Keratinocyte (primary cell): ENCODE measurements at regions not wholly inside any gene's neighbourhood (a gene's known extent, or its start where the extent isn't known, plus 50 kb on each side); places are given as distances from the start of the nearest gene placed in this dataset.
A peak's percentile ranks its signal among the peaks of the same experiment; 100 is the strongest.

Source experiments
- EZH2 ChIP-seq: IDR thresholded peaks from one replicate; pipeline ENCODE4 v1.6.1; 2012; ENCODE audit warnings: inconsistent platforms, mild to moderate bottlenecking, low read length, moderate library complexity
- TF ChIP-seq, protein P1 (sequence below), 3 experiments: IDR thresholded peaks in 1 of 3; conservative IDR thresholded peaks in 1 of 3; optimal IDR thresholded peaks in 1 of 3; 2 replicates in 2 of 3; 3 replicates in 1 of 3; pipeline versions ENCODE3 to v1.5.1; 2011; ENCODE audit warnings: low read length in 3 of 3, mild to moderate bottlenecking in 3 of 3, moderate library complexity in 2 of 3, control low read depth in 1 of 3, inconsistent platforms in 1 of 3; ENCODE audit not compliant: insufficient read depth in 2 of 3; ENCODE audit errors: extremely low read depth in 1 of 3

DNA sequence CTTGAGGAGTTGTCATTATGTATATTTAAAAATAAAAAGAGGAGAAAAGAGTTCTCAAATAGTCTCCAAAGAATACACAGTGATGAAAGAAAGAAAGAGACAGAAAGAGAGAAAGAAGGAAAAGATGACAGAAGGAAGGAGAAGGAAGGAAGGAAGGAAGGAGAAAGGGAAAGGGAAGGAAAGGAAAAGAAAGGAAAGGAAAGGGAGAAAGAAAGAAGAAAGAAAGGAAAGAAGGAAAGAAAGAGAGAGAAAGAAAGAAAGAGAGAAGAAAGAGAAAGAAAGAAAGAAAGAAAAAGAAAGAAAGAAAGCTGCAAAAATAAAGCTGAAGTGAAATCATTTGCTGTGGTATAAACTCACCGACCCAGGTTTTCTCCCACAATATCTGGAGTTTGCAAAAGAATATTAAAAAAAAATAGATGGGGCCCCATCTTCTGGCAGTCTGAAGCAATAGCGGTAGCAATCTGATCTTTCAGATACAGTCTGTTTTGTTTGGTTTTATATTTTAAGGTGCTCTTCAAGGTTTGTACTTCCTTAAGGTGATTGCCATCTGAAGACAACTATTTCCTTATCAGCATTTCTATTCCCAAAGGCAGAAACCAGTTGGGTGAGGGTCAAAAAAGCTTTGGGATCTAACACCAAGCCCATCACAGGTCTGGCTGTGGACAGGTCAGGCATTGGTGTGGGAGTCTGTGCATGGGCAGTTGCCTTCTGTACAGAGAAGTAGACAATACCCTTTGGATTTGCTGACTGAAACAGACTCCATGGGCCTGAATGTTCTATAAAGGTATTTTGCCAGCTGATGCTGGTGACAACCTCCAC lies 160.4 kb downstream of the CPEB2 start:
- TF ChIP-seq, protein P1, sequence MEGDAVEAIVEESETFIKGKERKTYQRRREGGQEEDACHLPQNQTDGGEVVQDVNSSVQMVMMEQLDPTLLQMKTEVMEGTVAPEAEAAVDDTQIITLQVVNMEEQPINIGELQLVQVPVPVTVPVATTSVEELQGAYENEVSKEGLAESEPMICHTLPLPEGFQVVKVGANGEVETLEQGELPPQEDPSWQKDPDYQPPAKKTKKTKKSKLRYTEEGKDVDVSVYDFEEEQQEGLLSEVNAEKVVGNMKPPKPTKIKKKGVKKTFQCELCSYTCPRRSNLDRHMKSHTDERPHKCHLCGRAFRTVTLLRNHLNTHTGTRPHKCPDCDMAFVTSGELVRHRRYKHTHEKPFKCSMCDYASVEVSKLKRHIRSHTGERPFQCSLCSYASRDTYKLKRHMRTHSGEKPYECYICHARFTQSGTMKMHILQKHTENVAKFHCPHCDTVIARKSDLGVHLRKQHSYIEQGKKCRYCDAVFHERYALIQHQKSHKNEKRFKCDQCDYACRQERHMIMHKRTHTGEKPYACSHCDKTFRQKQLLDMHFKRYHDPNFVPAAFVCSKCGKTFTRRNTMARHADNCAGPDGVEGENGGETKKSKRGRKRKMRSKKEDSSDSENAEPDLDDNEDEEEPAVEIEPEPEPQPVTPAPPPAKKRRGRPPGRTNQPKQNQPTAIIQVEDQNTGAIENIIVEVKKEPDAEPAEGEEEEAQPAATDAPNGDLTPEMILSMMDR (optimal IDR thresholded peaks at IDR 0.05 in 1 of 3, IDR thresholded peaks at IDR 0.05 in 1 of 3, conservative IDR thresholded peaks at IDR 0.05 in 1 of 3; ENCODE audit: extremely low read depth in 1 of 3, insufficient read depth in 2 of 3, low read length in 3 of 3), result peak in 2 of 3 experiments; percentile 40 to 41
- no peak for TF ChIP-seq EZH2
